ENCODE measurements at regions not wholly inside any gene's neighbourhood (a gene's known extent, or its start where the extent isn't known, plus 50 kb on each side); places are given as distances from the start of the nearest gene placed in this dataset.

GRCh38 chr2:192354512-192355244 lies 159.9 kb upstream of the TMEFF2 start:
- TF ChIP-seq CTCF (IDR thresholded peaks at IDR 0.05; ENCODE audit: insufficient read depth, low read depth, low read length) (no peak), EZH2 (IDR thresholded peaks at IDR 0.05; ENCODE audit: insufficient read depth, low read length) (no peak)
